Gastroesophageal sphincter (tissue), 3 donors: ENCODE measurements at regions not wholly inside any gene's neighbourhood (a gene's known extent, or its start where the extent isn't known, plus 50 kb on each side); places are given as distances from the start of the nearest gene placed in this dataset.

Experiments
- CTCF ChIP-seq, 4 experiments: fragments of 200-600 bp in 2 of 4; fragments of 450-650 bp in 2 of 4; sonication (generic) in 1 of 4; IDR thresholded peaks; one replicate each; pipeline ENCODE4 v1.5.1; 2017 to 2019; ENCODE audit warnings: antibody characterized with exemption in 4 of 4, mild to moderate bottlenecking in 2 of 4, moderate library complexity in 2 of 4
- POLR2A ChIP-seq, 2 donors: fragments of 450-650 bp; IDR thresholded peaks; one replicate each; pipeline ENCODE4 v1.6.1; 2017; ENCODE audit warnings: antibody characterized with exemption in 2 of 2, mild to moderate bottlenecking in 2 of 2, moderate library complexity in 1 of 2

GRCh38 chr1:187433598-187433997 lies 604.8 kb downstream of the PLA2G4A start:
- TF ChIP-seq POLR2A (IDR thresholded peaks at IDR 0.05) (no peak), CTCF (IDR thresholded peaks at IDR 0.05) (no peak)
